C4-2B (cell line): ENCODE measurements at regions not wholly inside any gene's neighbourhood (a gene's known extent, or its start where the extent isn't known, plus 50 kb on each side); places are given as distances from the start of the nearest gene placed in this dataset.

ENCODE experiments used
- H3K27ac ChIP-seq: fragments of 450-650 bp; 2 replicates; pipeline ENCODE4 v1.5.1; 2017
- ZFX ChIP-seq: fragments of 450-650 bp; IDR thresholded peaks from 2 replicates; pipeline ENCODE4 v1.6.1; 2017
- TF ChIP-seq, protein P1 (sequence below): fragments of 450-650 bp; conservative IDR thresholded peaks from 2 replicates; pipeline ENCODE4 v1.5.1; 2017; ENCODE audit warnings: mild to moderate bottlenecking

DNA sequence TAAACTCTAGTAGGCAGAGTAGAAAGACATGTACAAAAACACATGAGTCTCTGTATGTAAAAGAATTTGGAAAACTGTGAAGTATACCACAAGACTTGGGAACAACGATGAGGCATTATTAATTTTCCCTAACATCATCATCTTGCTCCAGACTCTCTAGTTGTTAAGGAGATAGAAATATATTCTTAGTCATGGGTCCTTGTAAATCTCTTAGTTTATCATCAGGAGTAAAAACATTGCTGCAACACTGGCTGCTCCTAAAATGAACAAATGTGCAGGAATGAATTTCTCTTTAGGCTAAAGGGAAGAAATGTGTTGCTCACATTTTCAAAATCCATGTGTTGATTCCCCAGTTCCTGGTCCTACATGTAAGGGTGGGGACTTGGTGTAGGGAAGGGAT is 384.6 kb downstream of the STIM2 start:
- TF ChIP-seq, protein P1, sequence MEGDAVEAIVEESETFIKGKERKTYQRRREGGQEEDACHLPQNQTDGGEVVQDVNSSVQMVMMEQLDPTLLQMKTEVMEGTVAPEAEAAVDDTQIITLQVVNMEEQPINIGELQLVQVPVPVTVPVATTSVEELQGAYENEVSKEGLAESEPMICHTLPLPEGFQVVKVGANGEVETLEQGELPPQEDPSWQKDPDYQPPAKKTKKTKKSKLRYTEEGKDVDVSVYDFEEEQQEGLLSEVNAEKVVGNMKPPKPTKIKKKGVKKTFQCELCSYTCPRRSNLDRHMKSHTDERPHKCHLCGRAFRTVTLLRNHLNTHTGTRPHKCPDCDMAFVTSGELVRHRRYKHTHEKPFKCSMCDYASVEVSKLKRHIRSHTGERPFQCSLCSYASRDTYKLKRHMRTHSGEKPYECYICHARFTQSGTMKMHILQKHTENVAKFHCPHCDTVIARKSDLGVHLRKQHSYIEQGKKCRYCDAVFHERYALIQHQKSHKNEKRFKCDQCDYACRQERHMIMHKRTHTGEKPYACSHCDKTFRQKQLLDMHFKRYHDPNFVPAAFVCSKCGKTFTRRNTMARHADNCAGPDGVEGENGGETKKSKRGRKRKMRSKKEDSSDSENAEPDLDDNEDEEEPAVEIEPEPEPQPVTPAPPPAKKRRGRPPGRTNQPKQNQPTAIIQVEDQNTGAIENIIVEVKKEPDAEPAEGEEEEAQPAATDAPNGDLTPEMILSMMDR, result no peak
- TF ChIP-seq ZFX, result no peak
- H3K27ac ChIP-seq, result no peak overlapping the region

DNA sequence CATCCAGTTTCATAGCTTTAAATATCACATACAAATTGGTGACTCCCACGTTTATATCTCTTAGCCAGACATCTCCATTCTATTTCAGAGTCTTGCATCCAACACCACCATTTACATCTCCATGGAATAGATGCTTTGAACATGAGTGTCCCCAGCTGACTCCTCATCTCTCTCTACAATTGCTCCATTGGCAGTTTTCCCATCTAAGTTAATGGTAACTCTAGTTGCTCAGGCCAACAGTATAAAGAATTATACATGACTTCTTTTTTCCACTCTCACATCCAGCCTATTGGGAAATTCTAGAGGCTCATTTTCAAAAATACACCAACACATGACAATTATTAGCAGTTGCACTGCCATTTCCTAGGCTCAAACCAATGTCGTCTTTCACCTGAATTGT is 388.2 kb downstream of the STIM2 start:
- H3K27ac ChIP-seq, result no peak overlapping the region
- no peak for TF ChIP-seq ZFX
- TF ChIP-seq, protein P1, result no peak

DNA sequence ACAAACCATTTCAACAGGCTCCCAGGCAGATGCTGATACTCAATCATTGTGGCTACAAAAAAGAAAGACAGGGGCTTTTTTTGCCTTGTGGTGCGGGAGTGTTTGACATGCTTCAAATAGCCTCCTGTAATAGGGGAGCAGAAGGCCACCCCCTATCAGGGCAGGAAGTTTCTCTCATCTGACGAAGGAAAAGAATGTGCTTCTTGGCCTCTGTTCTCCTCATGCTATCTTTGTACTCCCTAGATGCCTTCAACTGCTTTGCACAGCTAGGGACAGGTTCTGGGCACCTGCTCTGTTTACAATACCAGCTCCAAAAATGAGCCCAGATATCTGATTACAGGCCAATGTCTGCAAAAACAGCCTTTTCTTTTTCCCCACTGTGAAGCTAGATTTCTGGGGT is 391.1 kb downstream of the STIM2 start:
- H3K27ac ChIP-seq, result no peak overlapping the region
- no peak for TF ChIP-seq ZFX
- TF ChIP-seq, protein P1, result no peak

DNA sequence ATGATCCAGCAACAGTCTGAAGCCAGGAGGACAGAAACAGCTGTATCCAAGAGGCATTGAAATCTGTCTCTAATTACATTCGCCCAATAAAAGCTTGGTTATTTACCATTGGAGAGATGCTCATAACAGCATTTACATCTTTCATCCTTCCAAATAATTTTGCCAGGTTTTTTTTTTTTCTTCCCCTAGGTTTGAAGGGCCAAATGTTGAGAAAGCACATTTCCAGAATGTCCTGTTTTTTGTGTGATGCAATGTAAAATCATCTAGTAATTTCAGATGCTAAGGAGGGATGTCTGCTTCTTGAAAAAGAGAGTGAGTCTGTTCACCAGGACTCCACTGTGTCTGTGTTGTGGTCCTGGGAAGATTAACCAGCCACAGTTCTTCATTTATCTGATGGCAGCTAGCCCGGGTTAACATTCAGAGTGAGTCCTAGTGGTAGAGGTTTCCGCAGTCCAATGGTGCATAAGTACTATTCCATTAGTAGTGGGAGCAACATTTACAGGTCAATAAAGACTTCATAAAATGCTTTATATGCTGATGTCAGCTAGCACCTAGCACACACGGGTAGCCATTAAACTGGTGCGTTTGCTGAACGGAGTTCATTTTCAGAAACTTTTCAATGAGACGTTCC is 406.8 kb downstream of the STIM2 start:
- TF ChIP-seq, protein P1, result no peak
- no peak for TF ChIP-seq ZFX

DNA sequence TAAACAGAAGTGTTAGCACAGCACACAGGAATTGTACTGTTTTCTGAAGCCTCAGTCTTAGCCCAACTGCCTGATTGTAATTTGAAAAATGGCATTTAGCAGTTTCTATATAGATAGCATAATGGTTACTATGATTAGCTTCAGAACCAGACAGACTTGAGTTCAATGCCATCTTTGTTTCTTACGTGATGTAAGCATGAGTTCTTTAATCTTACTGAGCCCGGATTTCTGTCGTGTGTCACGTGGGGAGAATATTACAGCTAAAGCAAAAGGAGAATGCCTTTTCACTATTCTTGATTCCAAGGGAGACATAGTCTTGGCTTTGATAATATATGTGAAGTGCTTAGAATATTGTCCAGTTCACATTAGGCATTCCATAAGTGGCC is 407.3 kb downstream of the STIM2 start:
- TF ChIP-seq ZFX, result no peak
- TF ChIP-seq, protein P1, result no peak
- H3K27ac ChIP-seq, result no peak overlapping the region; the same call in 1 of the 2 replicates

More for the DNA sequence above, 406.8 kb downstream of the STIM2 start:
- H3K27ac ChIP-seq, result no peak overlapping the region; the same call in 1 of the 2 replicates

DNA sequence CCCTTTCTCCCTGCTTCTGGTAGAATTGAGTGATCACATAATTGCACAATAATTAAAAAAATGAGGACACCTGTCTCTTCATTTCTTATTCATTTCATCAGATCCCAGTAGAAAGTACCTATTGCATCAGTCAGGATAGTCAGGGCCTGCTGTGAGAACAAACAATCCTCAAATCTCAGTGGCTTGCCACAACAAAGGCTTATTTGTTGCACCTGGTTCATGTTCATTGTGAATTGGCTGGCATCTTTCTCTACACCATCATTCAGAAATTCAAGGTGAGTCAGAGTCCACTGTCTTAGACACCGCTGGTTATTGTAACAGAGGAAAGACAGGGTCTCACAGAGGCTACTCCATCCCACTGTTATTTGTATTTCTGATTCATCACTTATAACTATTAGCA is 409.8 kb downstream of the STIM2 start:
- no peak overlapping the region for H3K27ac ChIP-seq
- TF ChIP-seq, protein P1, result no peak
- TF ChIP-seq ZFX, result no peak

DNA sequence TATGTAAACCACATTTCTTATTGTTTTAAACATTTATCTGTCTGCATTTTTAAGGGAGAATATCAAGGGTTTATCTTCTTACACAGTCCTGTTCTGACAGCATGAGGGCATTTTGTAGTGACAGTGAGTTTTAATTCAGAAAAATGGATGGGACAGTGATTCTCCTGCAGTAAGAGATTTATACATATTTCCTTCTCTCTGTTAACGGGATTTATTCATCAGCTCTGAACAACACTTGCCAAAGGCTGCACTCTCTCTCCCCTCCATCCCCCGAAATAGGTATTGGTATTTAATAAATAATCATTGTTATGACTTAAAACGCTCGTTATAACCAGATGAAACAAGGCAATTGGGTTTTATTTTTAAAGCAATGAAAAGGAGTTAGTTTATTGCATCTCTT is 410.9 kb downstream of the STIM2 start:
- no peak for TF ChIP-seq ZFX
- TF ChIP-seq, protein P1, result no peak
- no peak overlapping the region for H3K27ac ChIP-seq
